ENCODE measurements at regions not wholly inside any gene's neighbourhood (a gene's known extent, or its start where the extent isn't known, plus 50 kb on each side); places are given as distances from the start of the nearest gene placed in this dataset.

DNA sequence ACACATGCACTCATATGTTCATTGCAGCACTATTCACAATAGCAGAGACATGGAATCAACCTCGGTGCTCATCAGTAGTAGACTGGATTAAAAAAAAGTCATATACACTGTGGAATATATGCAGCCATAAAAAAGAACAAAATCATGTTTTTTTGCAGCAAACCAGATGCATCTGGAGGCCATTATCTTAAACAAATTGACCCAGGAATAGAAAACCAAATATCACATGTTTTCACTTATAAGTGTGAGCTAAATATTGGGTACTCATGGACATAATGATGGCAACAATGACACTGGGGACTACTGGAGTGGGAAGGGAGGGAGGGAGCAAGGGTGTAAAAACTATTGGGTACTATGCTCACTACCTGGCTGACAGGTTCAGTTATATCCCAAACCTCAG lies 792.6 kb downstream of the EPHA4 start:
- TF ChIP-seq, protein P1, sequence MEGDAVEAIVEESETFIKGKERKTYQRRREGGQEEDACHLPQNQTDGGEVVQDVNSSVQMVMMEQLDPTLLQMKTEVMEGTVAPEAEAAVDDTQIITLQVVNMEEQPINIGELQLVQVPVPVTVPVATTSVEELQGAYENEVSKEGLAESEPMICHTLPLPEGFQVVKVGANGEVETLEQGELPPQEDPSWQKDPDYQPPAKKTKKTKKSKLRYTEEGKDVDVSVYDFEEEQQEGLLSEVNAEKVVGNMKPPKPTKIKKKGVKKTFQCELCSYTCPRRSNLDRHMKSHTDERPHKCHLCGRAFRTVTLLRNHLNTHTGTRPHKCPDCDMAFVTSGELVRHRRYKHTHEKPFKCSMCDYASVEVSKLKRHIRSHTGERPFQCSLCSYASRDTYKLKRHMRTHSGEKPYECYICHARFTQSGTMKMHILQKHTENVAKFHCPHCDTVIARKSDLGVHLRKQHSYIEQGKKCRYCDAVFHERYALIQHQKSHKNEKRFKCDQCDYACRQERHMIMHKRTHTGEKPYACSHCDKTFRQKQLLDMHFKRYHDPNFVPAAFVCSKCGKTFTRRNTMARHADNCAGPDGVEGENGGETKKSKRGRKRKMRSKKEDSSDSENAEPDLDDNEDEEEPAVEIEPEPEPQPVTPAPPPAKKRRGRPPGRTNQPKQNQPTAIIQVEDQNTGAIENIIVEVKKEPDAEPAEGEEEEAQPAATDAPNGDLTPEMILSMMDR (IDR thresholded peaks at IDR 0.05 in 4 of 5, conservative IDR thresholded peaks at IDR 0.05 in 1 of 5), result no peak
- no peak for TF ChIP-seq POLR2A (IDR thresholded peaks at IDR 0.05)

Data from gastrocnemius medialis (tissue), 4 donors.